ENCODE measurements at regions not wholly inside any gene's neighbourhood (a gene's known extent, or its start where the extent isn't known, plus 50 kb on each side); places are given as distances from the start of the nearest gene placed in this dataset.

DNA sequence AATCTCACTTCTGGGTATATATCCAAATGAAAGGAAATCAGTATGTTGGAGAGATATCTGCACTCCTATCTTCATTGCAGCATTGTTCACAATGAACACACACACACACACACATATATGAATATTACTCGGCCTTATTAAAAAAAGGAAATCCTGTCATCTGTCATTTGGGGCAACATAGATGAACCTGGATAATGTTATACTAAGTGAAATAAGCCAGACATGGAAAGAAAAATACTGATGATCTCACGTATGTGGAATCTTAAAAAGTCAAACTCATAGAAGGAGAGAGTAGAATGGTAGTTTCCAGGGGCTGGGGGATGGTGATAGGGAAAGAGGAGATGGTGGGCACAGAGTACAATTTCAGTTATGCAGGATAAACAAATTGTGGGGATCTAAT is 100.3 kb downstream of the EMB start:
- TF ChIP-seq, protein P1, sequence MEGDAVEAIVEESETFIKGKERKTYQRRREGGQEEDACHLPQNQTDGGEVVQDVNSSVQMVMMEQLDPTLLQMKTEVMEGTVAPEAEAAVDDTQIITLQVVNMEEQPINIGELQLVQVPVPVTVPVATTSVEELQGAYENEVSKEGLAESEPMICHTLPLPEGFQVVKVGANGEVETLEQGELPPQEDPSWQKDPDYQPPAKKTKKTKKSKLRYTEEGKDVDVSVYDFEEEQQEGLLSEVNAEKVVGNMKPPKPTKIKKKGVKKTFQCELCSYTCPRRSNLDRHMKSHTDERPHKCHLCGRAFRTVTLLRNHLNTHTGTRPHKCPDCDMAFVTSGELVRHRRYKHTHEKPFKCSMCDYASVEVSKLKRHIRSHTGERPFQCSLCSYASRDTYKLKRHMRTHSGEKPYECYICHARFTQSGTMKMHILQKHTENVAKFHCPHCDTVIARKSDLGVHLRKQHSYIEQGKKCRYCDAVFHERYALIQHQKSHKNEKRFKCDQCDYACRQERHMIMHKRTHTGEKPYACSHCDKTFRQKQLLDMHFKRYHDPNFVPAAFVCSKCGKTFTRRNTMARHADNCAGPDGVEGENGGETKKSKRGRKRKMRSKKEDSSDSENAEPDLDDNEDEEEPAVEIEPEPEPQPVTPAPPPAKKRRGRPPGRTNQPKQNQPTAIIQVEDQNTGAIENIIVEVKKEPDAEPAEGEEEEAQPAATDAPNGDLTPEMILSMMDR (IDR thresholded peaks at IDR 0.05; ENCODE audit: low read length) = no peak
- no peak for TF ChIP-seq EZH2 (IDR thresholded peaks at IDR 0.05; ENCODE audit: borderline replicate concordance, low read length)

Data from OCI-LY1 (cell line).